K562 (cell line): ENCODE measurements at regions not wholly inside any gene's neighbourhood (a gene's known extent, or its start where the extent isn't known, plus 50 kb on each side); places are given as distances from the start of the nearest gene placed in this dataset.

Experiments used
- ATAC-seq: fragments of 200-7000 bp; cut with Tn5 transposase; 3 replicates; pipeline ENCODE4 v1.9.1; 2020; ENCODE audit warnings: moderate library complexity
- BruUV-seq: library from RNA; stranded (reverse); fragments of 400-500 nt; replicated peaks from 2 replicates; lab custom pipeline; 2021; lab: Mats Ljungman, UMichigan
- CTCF ChIA-PET: fragments of 300-600 bp; formaldehyde crosslinking; extraction: SDS; loops from one replicate; lab custom pipeline; 2021; ENCODE audit warnings: low intra/inter-chr PET ratio; lab: Yijun Ruan, JAX
- POLR2A ChIA-PET: fragments of 300-600, 350-650 bp; sonication (Branson Sonifier 250); formaldehyde crosslinking; extraction: SDS; loops from one replicate; lab custom pipeline; 2021; ENCODE audit warnings: antibody characterized with exemption, inconsistent platforms; lab: Yijun Ruan, JAX
- DNase-seq, 4 experiments: peaks; one replicate each; pipeline versions ENCODE4 v3.0.0 to v3.0.0-alpha.2; 2011 to 2018; ENCODE audit warnings: low spot score in 3 of 4, mixed read lengths in 3 of 4; ENCODE audit errors: extremely low read depth in 1 of 4
- FAIRE-seq: peaks from 2 replicates; lab custom pipeline; 2011; peaks lifted over from hg19 to GRCh38; lab: Jason Lieb, UNC
- H2AFZ ChIP-seq: 2 replicates; pipeline ENCODE4 v1.6.0; 2011; ENCODE audit warnings: low read depth, low read length, control low read depth, inconsistent platforms
- H3K27ac ChIP-seq: fragments of 200-600 bp; 3 replicates; pipeline ENCODE4 v1.8.0; 2011; ENCODE audit warnings: low read depth, mild to moderate bottlenecking, control low read depth, inconsistent platforms, low read length, moderate library complexity, mixed read lengths; ENCODE audit errors: extremely low read depth
- H3K27me3 ChIP-seq, 2 experiments: fragments of 300-600 bp in 1 of 2; 2 replicates in 1 of 2; 3 replicates in 1 of 2; pipeline versions ENCODE4 v1.6.0 to v1.8.0; 2011; ENCODE audit warnings: inconsistent platforms in 2 of 2, low read length in 2 of 2, mild to moderate bottlenecking in 1 of 2, mixed read lengths in 1 of 2, moderate library complexity in 1 of 2; ENCODE audit not compliant: control insufficient read depth in 2 of 2, insufficient read depth in 2 of 2
- H3K36me3 ChIP-seq: fragments of 300-600 bp; 3 replicates; pipeline ENCODE4 v1.8.0; 2011; ENCODE audit warnings: mild to moderate bottlenecking, low read length, inconsistent platforms; ENCODE audit not compliant: control insufficient read depth, insufficient read depth
- H3K4me1 ChIP-seq, 2 experiments: fragments of 200-600 bp in 1 of 2; replicated peaks in 1 of 2; 2 replicates in 1 of 2; 3 replicates in 1 of 2; pipeline versions ENCODE4 v1.5.1 to v1.8.0; 2011; ENCODE audit warnings: inconsistent platforms in 2 of 2, low read length in 2 of 2, mild to moderate bottlenecking in 1 of 2, mixed read lengths in 1 of 2, moderate library complexity in 1 of 2; ENCODE audit not compliant: control insufficient read depth in 2 of 2, insufficient read depth in 2 of 2
- H3K4me2 ChIP-seq: 2 replicates; pipeline ENCODE4 v1.6.1; 2011; ENCODE audit warnings: low read length, control low read depth, inconsistent platforms, mixed read lengths; ENCODE audit not compliant: insufficient read depth
- H3K4me3 ChIP-seq: fragments of 200-600 bp; sonication (generic), shearing (Covaris generic); 2 replicates; pipeline ENCODE4 v1.5.1; 2016; ENCODE audit warnings: control low read depth, inconsistent platforms
- H3K79me2 ChIP-seq: fragments of 200-600 bp; 3 replicates; pipeline ENCODE4 v1.8.0; 2011; ENCODE audit warnings: low read length, inconsistent platforms; ENCODE audit not compliant: control insufficient read depth, insufficient read depth
- H3K9ac ChIP-seq, 2 experiments: 2 replicates each; pipeline versions ENCODE4 v1.6.0 to v1.6.1; 2011; ENCODE audit warnings: low read depth in 2 of 2, low read length in 2 of 2, control low read depth in 1 of 2, inconsistent platforms in 1 of 2, mild to moderate bottlenecking in 1 of 2, mixed read lengths in 1 of 2; ENCODE audit not compliant: insufficient read depth in 1 of 2
- H3K9me1 ChIP-seq: one replicate; pipeline ENCODE4 v1.6.0; 2011; ENCODE audit warnings: inconsistent platforms, mild to moderate bottlenecking, low read length, moderate library complexity; ENCODE audit not compliant: control insufficient read depth, insufficient read depth
- H3K9me3 ChIP-seq: replicated peaks from 2 replicates; pipeline ENCODE4 v1.5.1; 2011; ENCODE audit warnings: low read depth, low read length, inconsistent platforms; ENCODE audit not compliant: control insufficient read depth, insufficient read depth
- H4K20me1 ChIP-seq: replicated peaks from 2 replicates; pipeline ENCODE4 v1.6.1; 2011; ENCODE audit warnings: low read length, inconsistent platforms, mixed read lengths; ENCODE audit not compliant: control insufficient read depth, insufficient read depth
- CC2D1A ChIP-seq: fragments of 450-650 bp; IDR thresholded peaks from 2 replicates; pipeline ENCODE4 v1.6.1; 2017; ENCODE audit warnings: mild to moderate bottlenecking
- FOXP4 ChIP-seq: sonication (generic); formaldehyde crosslinking; IDR thresholded peaks from 2 replicates; pipeline ENCODE4 v1.8.0; 2022; ENCODE audit warnings: mild to moderate bottlenecking, missing genetic modification reagents, borderline replicate concordance
- PREB ChIP-seq: sonication (generic); formaldehyde crosslinking; IDR thresholded peaks from 2 replicates; pipeline ENCODE4 v1.8.1; 2023; ENCODE audit warnings: mild to moderate bottlenecking, missing genetic modification reagents
- PRMT5 ChIP-seq: sonication (generic); formaldehyde crosslinking; IDR thresholded peaks from 2 replicates; pipeline ENCODE4 v1.5.0; 2020; ENCODE audit warnings: missing genetic modification reagents
- RBM25 ChIP-seq: fragments of 200-400 bp; formaldehyde crosslinking; IDR thresholded peaks from 2 replicates; pipeline ENCODE4 v1.6.1; 2018; ENCODE audit warnings: low read length, low read depth, moderate library complexity; ENCODE audit not compliant: severe bottlenecking
- SPI1 ChIP-seq: IDR thresholded peaks from 2 replicates; pipeline ENCODE4 v1.6.1; 2011; ENCODE audit warnings: low read depth, low read length, control low read depth, borderline replicate concordance
- TAF15 ChIP-seq: fragments of 200-400 bp; formaldehyde crosslinking; IDR thresholded peaks from 2 replicates; pipeline ENCODE4 v1.6.1; 2017; ENCODE audit warnings: mild to moderate bottlenecking, low read depth, low read length, moderate library complexity
- TCF3 ChIP-seq: sonication (generic); formaldehyde crosslinking; IDR thresholded peaks from 2 replicates; pipeline ENCODE4 v1.4.0; 2020; ENCODE audit warnings: mild to moderate bottlenecking, missing genetic modification reagents
- ZNF316 ChIP-seq: fragments of 450-650 bp; IDR thresholded peaks from 2 replicates; pipeline ENCODE4 v1.6.1; 2016
- ZNF431 ChIP-seq: sonication (generic); formaldehyde crosslinking; IDR thresholded peaks from 2 replicates; pipeline ENCODE4 v1.8.0; 2022; ENCODE audit warnings: mild to moderate bottlenecking, missing genetic modification reagents
- ZNF584 ChIP-seq: fragments of 200-800 bp; sonication (Bioruptor generic); IDR thresholded peaks from 2 replicates; pipeline ENCODE4 v1.6.1; 2016; ENCODE audit warnings: low read depth, mild to moderate bottlenecking, missing genetic modification characterization, missing compliant biosample characterization
- ZNF699 ChIP-seq: fragments of 250-450 bp; sonication (Bioruptor Pico); IDR thresholded peaks from 2 replicates; pipeline ENCODE4 v1.8.0; 2021; ENCODE audit warnings: mild to moderate bottlenecking, moderate library complexity; ENCODE audit not compliant: insufficient replicate concordance
- WGBS: fragments of 100-300 bp; shearing (Covaris generic); methylation state at CpG from one replicate; pipeline ENCODE4 v1.1.6; 2016; ENCODE audit warnings: low coverage, mixed read lengths; ENCODE audit not compliant: insufficient coverage; ENCODE audit errors: missing lambda C conversion rate; 5-methylcytosine and 5-hydroxymethylcytosine counted together
- in situ Hi-C: fragments of 300-500 bp; cut with MboI; formaldehyde crosslinking; loops from 4 replicates; pipeline ENCODE4 v1.15.0; 2018; ENCODE audit warnings: inconsistent platforms, mixed read lengths
- intact Hi-C: fragments of 100-400 bp; cut with micrococcal nuclease; formaldehyde crosslinking; loops from 2 replicates; pipeline ENCODE4 v1.14.2; 2022
- TF ChIP-seq, protein P1 (sequence below), 2 experiments: IDR thresholded peaks in 1 of 2; conservative IDR thresholded peaks in 1 of 2; 2 replicates each; pipeline ENCODE4 v1.6.1; 2016; ENCODE audit warnings: low read depth in 2 of 2, mild to moderate bottlenecking in 1 of 2, missing compliant biosample characterization in 1 of 2, missing genetic modification characterization in 1 of 2, moderate library complexity in 1 of 2

GRCh38 chr16:73670836-73671820 lies 623.2 kb upstream of the ZFHX3 start (continued):
- no peak for TF ChIP-seq PREB
- no peak for TF ChIP-seq ZNF316
- no peak for TF ChIP-seq SPI1

DNA sequence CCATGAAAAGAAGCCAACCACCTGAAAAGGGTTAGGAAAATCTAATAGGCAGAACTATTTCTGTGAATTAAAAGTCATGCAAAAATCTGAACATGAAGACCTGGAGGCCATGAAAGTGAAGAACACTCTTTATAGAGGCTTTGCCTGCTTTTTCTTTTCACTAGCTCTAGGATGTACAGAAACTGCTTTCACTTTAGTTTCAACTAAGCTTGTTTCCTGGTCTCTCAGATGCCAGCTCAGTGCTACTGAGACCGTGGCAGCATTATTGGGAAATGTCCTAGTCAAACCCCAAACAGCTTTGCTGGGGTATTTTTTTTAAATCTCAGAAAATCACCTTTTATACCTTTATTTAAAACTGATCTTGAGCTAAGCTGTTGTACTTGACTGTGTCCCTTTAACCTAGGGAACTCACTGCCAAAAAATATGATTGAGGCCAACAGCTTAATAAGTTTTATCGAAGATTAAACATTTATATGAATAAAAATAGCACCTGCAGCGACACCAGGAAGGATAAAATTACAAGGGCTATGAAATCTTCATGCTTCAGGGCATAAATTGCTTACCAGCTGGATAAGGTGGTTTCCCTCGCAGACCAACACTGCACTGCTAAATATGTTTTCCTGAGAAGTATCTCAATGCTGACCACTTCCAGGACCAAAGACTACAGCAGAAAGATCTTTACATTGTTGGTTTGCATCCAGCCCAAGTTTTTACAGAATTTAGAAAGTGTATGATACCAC lies 621.8 kb upstream of the ZFHX3 start:
- DNase-seq (no peak), ATAC-seq (no peak), FAIRE-seq (no peak)
- Histone ChIP-seq H3K9ac (no peak overlapping the region), H3K4me3 (no peak overlapping the region), H3K27me3 (no peaks in the 10 kb centered on the region), H4K20me1 (no peaks in the 10 kb centered on the region), H3K36me3 (no peaks in the 10 kb centered on the region), H2AFZ (no peak overlapping the region), H3K27ac (no peak overlapping the region), H3K4me1 (no peaks in the 10 kb centered on the region), H3K9me3 (no peaks in the 10 kb centered on the region), H3K79me2 (no peaks in the 10 kb centered on the region), H3K9me1 (no peaks in the 10 kb centered on the region), H3K4me2 (no peak overlapping the region)
- intact Hi-C loops (no loop called here), in situ Hi-C loops (no loop called here)
- CTCF ChIA-PET, result no interaction called here
- BruUV-seq, result no TSS peak
- POLR2A ChIA-PET, result no interaction called here
- 0% methylated on average over 4 of the region's 4 CpGs for WGBS
- no peak for TF ChIP-seq FOXP4 (CRISPR knock-in tag)
- TF ChIP-seq TCF3 (CRISPR knock-in tag), result no peak
- TF ChIP-seq TAF15, result no peak
- TF ChIP-seq, protein P1, sequence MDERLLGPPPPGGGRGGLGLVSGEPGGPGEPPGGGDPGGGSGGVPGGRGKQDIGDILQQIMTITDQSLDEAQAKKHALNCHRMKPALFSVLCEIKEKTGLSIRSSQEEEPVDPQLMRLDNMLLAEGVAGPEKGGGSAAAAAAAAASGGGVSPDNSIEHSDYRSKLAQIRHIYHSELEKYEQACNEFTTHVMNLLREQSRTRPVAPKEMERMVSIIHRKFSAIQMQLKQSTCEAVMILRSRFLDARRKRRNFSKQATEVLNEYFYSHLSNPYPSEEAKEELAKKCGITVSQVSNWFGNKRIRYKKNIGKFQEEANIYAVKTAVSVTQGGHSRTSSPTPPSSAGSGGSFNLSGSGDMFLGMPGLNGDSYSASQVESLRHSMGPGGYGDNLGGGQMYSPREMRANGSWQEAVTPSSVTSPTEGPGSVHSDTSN (CRISPR knock-in tag; IDR thresholded peaks at IDR 0.05; ENCODE audit: low read depth), result no peak
- TF ChIP-seq, protein P1 (tag; conservative IDR thresholded peaks at IDR 0.05; ENCODE audit: low read depth), result no peak
- TF ChIP-seq ZNF431 (CRISPR knock-in tag), result no peak
- TF ChIP-seq PRMT5 (CRISPR knock-in tag), result no peak
- no peak for TF ChIP-seq RBM25
- no peak for TF ChIP-seq ZNF584
- TF ChIP-seq CC2D1A, result no peak
- no peak for TF ChIP-seq ZNF699 (CRISPR knock-in tag)
